GM19193 (cell line): ENCODE measurements at regions not wholly inside any gene's neighbourhood (a gene's known extent, or its start where the extent isn't known, plus 50 kb on each side); places are given as distances from the start of the nearest gene placed in this dataset.

Experiments used
- POLR2A ChIP-seq: IDR thresholded peaks from 4 replicates; pipeline ENCODE4 v1.6.1; 2011; ENCODE audit not compliant: insufficient read depth, insufficient read length; ENCODE audit errors: extremely low read depth

- no peak for TF ChIP-seq POLR2A
Observed at GRCh38 chr11:19587979-19588378, 124.7 kb upstream of the NAV2 start.

- no peak for TF ChIP-seq POLR2A
Observed at GRCh38 chr11:19580646-19581045, 132.0 kb upstream of the NAV2 start.

- TF ChIP-seq POLR2A = no peak
Observed at GRCh38 chr11:19579957-19580356, 132.7 kb upstream of the NAV2 start.

- no peak for TF ChIP-seq POLR2A
Observed at GRCh38 chr11:19578871-19579270, 133.8 kb upstream of the NAV2 start.

GRCh38 chr11:19577976-19578619, 134.5 kb upstream of the NAV2 start:
- no peak for TF ChIP-seq POLR2A

- TF ChIP-seq POLR2A = no peak
Observed at GRCh38 chr11:19577391-19577975, 135.2 kb upstream of the NAV2 start.

- no peak for TF ChIP-seq POLR2A
Observed at GRCh38 chr11:19576903-19577302, 135.7 kb upstream of the NAV2 start.

GRCh38 chr11:19576054-19576453, 136.6 kb upstream of the NAV2 start:
- no peak for TF ChIP-seq POLR2A

- no peak for TF ChIP-seq POLR2A
Observed at GRCh38 chr11:19574916-19575315, 137.7 kb upstream of the NAV2 start.

- TF ChIP-seq POLR2A = no peak
Observed at GRCh38 chr11:19573666-19574065, 139.0 kb upstream of the NAV2 start.

GRCh38 chr11:19571906-19572305, 140.7 kb upstream of the NAV2 start:
- TF ChIP-seq POLR2A = no peak

GRCh38 chr11:19570889-19571288, 141.7 kb upstream of the NAV2 start:
- TF ChIP-seq POLR2A = no peak

GRCh38 chr11:19567996-19568395, 144.6 kb upstream of the NAV2 start:
- TF ChIP-seq POLR2A = no peak

GRCh38 chr11:19566583-19567379, 145.9 kb upstream of the NAV2 start:
- no peak for TF ChIP-seq POLR2A

- no peak for TF ChIP-seq POLR2A
Observed at GRCh38 chr11:19565639-19566038, 147.0 kb upstream of the NAV2 start.

- no peak for TF ChIP-seq POLR2A
Observed at GRCh38 chr11:19562156-19562555, 150.5 kb upstream of the NAV2 start.
